CD4-positive, CD25-positive, alpha-beta regulatory T cell (primary cell): ENCODE measurements at regions not wholly inside any gene's neighbourhood (a gene's known extent, or its start where the extent isn't known, plus 50 kb on each side); places are given as distances from the start of the nearest gene placed in this dataset.

Experiments used
- ATAC-seq, 2 donors: fragments of 150-1000 bp; cut with Tn5 transposase; one replicate each; pipeline ENCODE4 v1.10.0; 2021; ENCODE audit warnings: low read depth in 2 of 2, moderate number of reproducible peaks in 2 of 2, moderate library complexity in 1 of 2
- DNase-seq, 3 donors: peaks; one replicate each; pipeline versions ENCODE4 v3.0.0 to v3.0.0-alpha.2; 2012 to 2022; ENCODE audit warnings: mixed read lengths in 1 of 3
- H3K27ac ChIP-seq: one replicate; pipeline ENCODE4 v1.7.0; 2013; ENCODE audit warnings: mild to moderate bottlenecking, low read length; ENCODE audit not compliant: insufficient read depth, poor library complexity, severe bottlenecking
- H3K27me3 ChIP-seq: one replicate; pipeline ENCODE4 v1.7.0; 2013; ENCODE audit warnings: low read length; ENCODE audit not compliant: control insufficient read depth, insufficient read depth
- H3K36me3 ChIP-seq: one replicate; pipeline ENCODE4 v1.7.0; 2013; ENCODE audit warnings: mild to moderate bottlenecking, low read length, moderate library complexity; ENCODE audit not compliant: control insufficient read depth, insufficient read depth
- H3K4me1 ChIP-seq: 2 replicates; pipeline ENCODE4 v1.7.0; 2013; ENCODE audit warnings: mild to moderate bottlenecking, low read length; ENCODE audit not compliant: insufficient read depth, control insufficient read depth, poor library complexity, severe bottlenecking
- H3K4me3 ChIP-seq: one replicate; pipeline ENCODE4 v1.7.0; 2013; ENCODE audit warnings: low read depth, mild to moderate bottlenecking, low read length, moderate library complexity
- H3K9me3 ChIP-seq, 2 experiments: 1 replicate in 1 of 2; 2 replicates in 1 of 2; pipeline ENCODE4 v1.7.0; 2013; ENCODE audit warnings: low read length in 2 of 2, mild to moderate bottlenecking in 1 of 2, moderate library complexity in 1 of 2; ENCODE audit not compliant: control insufficient read depth in 2 of 2
- H3K27ac Mint-ChIP-seq, 3 donors: one replicate each; pipeline ENCODE4 v1.8.0; 2020 to 2022; ENCODE audit warnings: mild to moderate bottlenecking in 3 of 3, mixed read lengths in 3 of 3, moderate library complexity in 2 of 3
- H3K27me3 Mint-ChIP-seq: one replicate; pipeline ENCODE4 v1.8.0; 2022; ENCODE audit warnings: mild to moderate bottlenecking, mixed read lengths
- H3K36me3 Mint-ChIP-seq: one replicate; pipeline ENCODE4 v1.8.0; 2020; ENCODE audit warnings: mixed read lengths
- H3K4me1 Mint-ChIP-seq, 4 donors: one replicate each; pipeline ENCODE4 v1.8.0; 2020 to 2022; ENCODE audit warnings: mixed read lengths in 4 of 4, mild to moderate bottlenecking in 1 of 4
- H3K4me3 Mint-ChIP-seq, 4 donors: one replicate each; pipeline ENCODE4 v1.8.0; 2020 to 2022; ENCODE audit warnings: mild to moderate bottlenecking in 4 of 4, mixed read lengths in 4 of 4, moderate library complexity in 3 of 4
- H3K9me3 Mint-ChIP-seq, 7 donors: one replicate each; pipeline ENCODE4 v1.8.0; 2020 to 2022; ENCODE audit warnings: mixed read lengths in 7 of 7, mild to moderate bottlenecking in 3 of 7, moderate library complexity in 2 of 7

DNA sequence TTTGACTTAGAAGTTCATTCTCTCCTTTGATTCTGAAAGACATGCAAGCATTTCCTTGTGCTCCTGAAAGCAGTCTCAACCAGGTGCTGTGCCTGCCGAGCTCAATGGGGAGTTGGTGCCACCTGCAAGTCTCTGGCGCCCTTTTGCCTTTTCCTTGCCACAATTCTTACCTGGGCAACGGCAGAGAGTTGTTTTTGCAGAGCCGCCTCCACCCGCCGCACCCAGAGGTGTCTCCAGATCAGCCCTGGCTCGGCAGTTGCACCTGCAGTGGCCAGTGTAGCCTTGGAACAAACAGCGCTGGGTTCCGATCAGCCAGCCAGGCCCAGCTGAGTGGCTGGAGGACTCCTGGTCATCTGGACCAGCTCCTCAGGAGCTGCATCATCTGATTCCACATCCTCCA, 262.9 kb downstream of the IRX2 start:
- Mint-ChIP-seq H3K36me3 (no peaks in the 10 kb centered on the region), H3K27me3 (no peaks in the 10 kb centered on the region), H3K9me3 (peaks cover 0 to 10% (median 0%) of the 10 kb centered on the region in 7 donors), H3K4me1 (no peaks in the 10 kb centered on the region), H3K27ac (no peak overlapping the region), H3K4me3 (no peak overlapping the region)
- H3K4me1 ChIP-seq = no peaks in the 10 kb centered on the region
- H3K36me3 ChIP-seq = no peaks in the 10 kb centered on the region
- H3K27me3 ChIP-seq = no peaks in the 10 kb centered on the region
- ATAC-seq = no peak
- no peak overlapping the region for H3K4me3 ChIP-seq
- no peak overlapping the region for H3K27ac ChIP-seq
- no peak for DNase-seq
- peaks cover 0 to 2% of the 10 kb centered on the region in 2 experiments for H3K9me3 ChIP-seq

DNA sequence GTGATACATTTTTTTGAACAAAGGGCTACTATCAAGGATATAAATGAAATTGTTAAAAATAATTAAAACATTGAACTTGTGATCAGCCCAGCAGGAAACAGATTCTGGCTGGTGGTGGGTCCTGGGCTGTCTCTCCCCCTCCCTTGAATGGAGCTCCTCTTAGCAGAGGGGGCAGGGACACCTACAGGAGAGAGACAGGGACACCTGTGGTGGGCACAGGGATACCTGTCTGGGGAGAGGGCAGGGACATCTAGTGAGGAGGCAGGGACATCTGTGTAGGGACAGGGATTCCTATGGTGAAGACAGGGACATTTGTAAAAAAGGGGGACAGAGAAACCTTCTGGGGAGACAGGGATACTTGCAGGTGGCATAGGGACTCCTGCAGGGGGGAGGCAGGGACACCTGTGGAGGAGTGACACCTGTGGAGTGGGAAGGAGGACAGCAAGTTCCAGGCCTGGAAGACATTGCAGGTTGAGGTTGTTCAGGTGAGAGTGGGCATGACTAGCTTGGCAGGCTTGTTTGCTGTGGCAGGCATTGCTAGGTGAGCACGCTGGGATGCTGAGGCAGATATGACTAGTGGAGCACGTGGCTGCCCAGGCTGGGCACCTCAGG, 264.2 kb downstream of the IRX2 start:
- Histone ChIP-seq H3K4me1 (no peaks in the 10 kb centered on the region), H3K27ac (no peak overlapping the region), H3K9me3 (peaks cover 6 to 13% of the 10 kb centered on the region in 2 experiments), H3K36me3 (no peaks in the 10 kb centered on the region), H3K27me3 (no peaks in the 10 kb centered on the region), H3K4me3 (no peak overlapping the region)
- ATAC-seq (no peak), DNase-seq (no peak)
- Mint-ChIP-seq H3K9me3 (peaks cover 0 to 13% (median 1%) of the 10 kb centered on the region in 7 donors), H3K27ac (no peak overlapping the region), H3K4me3 (no peak overlapping the region), H3K27me3 (no peaks in the 10 kb centered on the region), H3K36me3 (no peaks in the 10 kb centered on the region), H3K4me1 (no peaks in the 10 kb centered on the region)

GRCh38 chr5:2486373-2486772, 265.1 kb downstream of the IRX2 start:
- Histone ChIP-seq H3K4me3 (no peak overlapping the region), H3K27me3 (no peaks in the 10 kb centered on the region), H3K4me1 (no peaks in the 10 kb centered on the region), H3K9me3 (peaks cover 14 to 18% of the 10 kb centered on the region in 2 experiments), H3K36me3 (no peaks in the 10 kb centered on the region), H3K27ac (no peak overlapping the region)
- Mint-ChIP-seq H3K9me3 (peaks cover 0 to 18% (median 4%) of the 10 kb centered on the region in 7 donors), H3K27me3 (no peaks in the 10 kb centered on the region), H3K27ac (no peak overlapping the region), H3K36me3 (no peaks in the 10 kb centered on the region), H3K4me3 (no peak overlapping the region), H3K4me1 (no peaks in the 10 kb centered on the region)
- ATAC-seq = no peak
- no peak for DNase-seq

GRCh38 chr5:2482778-2483177, 268.7 kb downstream of the IRX2 start:
- H3K9me3 Mint-ChIP-seq = peaks cover 0 to 29% (median 6%) of the 10 kb centered on the region in 7 donors
- Histone ChIP-seq H3K27ac (no peak overlapping the region), H3K36me3 (no peaks in the 10 kb centered on the region), H3K4me1 (no peaks in the 10 kb centered on the region), H3K9me3 (peaks cover 14 to 18% of the 10 kb centered on the region in 2 experiments), H3K27me3 (no peaks in the 10 kb centered on the region), H3K4me3 (no peak overlapping the region)
- no peak overlapping the region for H3K4me3 Mint-ChIP-seq
- H3K36me3 Mint-ChIP-seq = no peaks in the 10 kb centered on the region
- no peak for ATAC-seq
- H3K4me1 Mint-ChIP-seq = no peaks in the 10 kb centered on the region
- H3K27me3 Mint-ChIP-seq = no peaks in the 10 kb centered on the region
- DNase-seq = no peak
- H3K27ac Mint-ChIP-seq = no peak overlapping the region

DNA sequence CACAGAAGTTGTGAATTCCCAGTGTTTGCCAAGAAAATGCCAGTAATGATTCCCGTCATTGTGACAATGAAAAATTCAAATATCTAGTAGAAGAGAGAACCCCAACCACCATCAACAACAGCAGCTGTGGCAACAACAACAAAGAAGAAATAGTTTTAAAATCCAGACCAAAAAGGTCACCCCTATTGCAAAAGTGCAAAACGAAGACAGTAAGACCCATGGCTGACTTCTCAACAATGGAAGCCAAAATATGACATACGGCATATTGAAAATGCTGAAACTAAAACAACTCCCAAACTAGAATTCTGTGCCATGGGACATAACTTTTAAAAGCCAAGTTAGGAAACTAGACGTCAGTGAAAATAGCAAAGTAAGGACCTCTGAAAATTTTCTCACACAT, 270.6 kb downstream of the IRX2 start:
- Histone ChIP-seq H3K27me3 (no peaks in the 10 kb centered on the region), H3K4me3 (no peak overlapping the region), H3K4me1 (no peaks in the 10 kb centered on the region), H3K9me3 (peaks cover 14 to 18% of the 10 kb centered on the region in 2 experiments), H3K36me3 (no peaks in the 10 kb centered on the region), H3K27ac (no peak overlapping the region)
- Mint-ChIP-seq H3K4me1 (no peaks in the 10 kb centered on the region), H3K9me3 (peaks cover 0 to 29% (median 6%) of the 10 kb centered on the region in 7 donors), H3K36me3 (no peaks in the 10 kb centered on the region), H3K4me3 (no peak overlapping the region), H3K27me3 (no peaks in the 10 kb centered on the region), H3K27ac (no peak overlapping the region)
- DNase-seq (no peak), ATAC-seq (no peak)

GRCh38 chr5:2475902-2476301, 275.6 kb downstream of the IRX2 start:
- Mint-ChIP-seq H3K36me3 (no peaks in the 10 kb centered on the region), H3K4me1 (no peaks in the 10 kb centered on the region), H3K4me3 (no peak overlapping the region), H3K27ac (no peak overlapping the region), H3K27me3 (no peaks in the 10 kb centered on the region), H3K9me3 (peaks cover 0 to 12% (median 3%) of the 10 kb centered on the region in 7 donors)
- no peaks in the 10 kb centered on the region for H3K36me3 ChIP-seq
- ATAC-seq (no peak), DNase-seq (no peak)
- no peak overlapping the region for H3K4me3 ChIP-seq
- H3K27me3 ChIP-seq = no peaks in the 10 kb centered on the region
- H3K27ac ChIP-seq = no peak overlapping the region
- no peaks in the 10 kb centered on the region for H3K9me3 ChIP-seq
- no peaks in the 10 kb centered on the region for H3K4me1 ChIP-seq

DNA sequence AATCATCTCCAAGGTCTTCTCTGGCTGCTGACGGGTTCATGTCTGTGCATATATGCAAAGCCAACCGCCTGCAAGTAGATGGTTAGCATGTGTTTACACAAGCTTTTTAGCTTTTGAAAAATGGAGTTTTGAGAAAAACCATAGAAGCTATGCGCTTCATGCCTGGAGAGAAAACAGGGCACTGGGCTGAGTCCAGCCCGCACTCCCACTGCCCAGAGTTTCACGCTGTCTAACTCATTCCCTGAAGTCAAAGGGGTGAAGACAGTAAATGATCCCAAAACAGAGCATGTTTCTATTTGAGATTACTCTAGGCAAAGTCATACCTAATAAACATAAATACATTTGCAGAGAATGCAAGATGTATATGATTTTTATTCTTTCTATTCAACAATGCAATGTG, 278.8 kb downstream of the IRX2 start:
- H3K4me3 Mint-ChIP-seq = no peak overlapping the region
- no peak for DNase-seq
- Histone ChIP-seq H3K27ac (no peak overlapping the region), H3K4me3 (no peak overlapping the region), H3K27me3 (no peaks in the 10 kb centered on the region), H3K9me3 (no peaks in the 10 kb centered on the region), H3K36me3 (no peaks in the 10 kb centered on the region), H3K4me1 (no peaks in the 10 kb centered on the region)
- no peak for ATAC-seq
- no peak overlapping the region for H3K27ac Mint-ChIP-seq
- H3K9me3 Mint-ChIP-seq = peaks cover 0 to 3% (median 0%) of the 10 kb centered on the region in 7 donors
- no peaks in the 10 kb centered on the region for H3K4me1 Mint-ChIP-seq
- no peaks in the 10 kb centered on the region for H3K36me3 Mint-ChIP-seq
- H3K27me3 Mint-ChIP-seq = no peaks in the 10 kb centered on the region

DNA sequence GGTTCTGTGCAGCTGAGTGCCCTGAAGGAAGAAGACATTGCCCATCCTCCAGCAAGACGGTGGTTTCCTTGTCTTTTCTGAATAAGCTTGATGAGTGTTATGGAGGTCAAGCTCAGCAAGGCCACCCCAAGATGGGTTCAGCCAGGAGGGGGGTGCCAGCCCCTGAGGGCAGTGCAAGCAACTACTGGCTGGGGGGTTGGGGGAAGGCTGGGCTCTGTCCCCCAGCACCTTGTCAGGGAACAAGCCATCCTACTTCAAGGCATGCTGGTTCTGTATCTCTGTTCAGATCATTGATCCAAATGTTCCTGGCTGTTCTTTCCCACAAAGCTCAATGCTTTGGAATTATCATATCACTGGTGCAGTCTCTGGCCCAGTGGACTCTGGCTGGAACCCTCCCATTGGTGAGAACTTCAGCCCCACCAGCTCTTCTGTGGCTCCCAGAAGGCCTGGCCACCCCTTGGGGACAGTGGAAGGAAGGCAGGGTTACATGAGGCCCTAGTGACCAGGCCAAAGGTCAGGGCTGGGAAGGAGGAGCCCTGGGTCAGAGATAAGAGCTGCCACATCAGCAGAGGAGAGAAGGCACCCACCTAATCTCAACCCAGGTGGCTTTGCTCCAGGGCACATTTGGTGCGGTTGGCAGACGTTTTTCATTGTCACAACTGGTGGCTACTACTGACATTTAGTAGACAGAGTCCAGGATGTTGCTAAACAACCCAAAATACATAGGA, 280.2 kb downstream of the IRX2 start:
- no peaks in the 10 kb centered on the region for H3K4me1 ChIP-seq
- H3K27me3 ChIP-seq = no peaks in the 10 kb centered on the region
- H3K4me1 Mint-ChIP-seq = no peaks in the 10 kb centered on the region
- H3K27ac Mint-ChIP-seq = no peak overlapping the region
- H3K27ac ChIP-seq = no peak overlapping the region
- no peak overlapping the region for H3K4me3 ChIP-seq
- no peaks in the 10 kb centered on the region for H3K9me3 ChIP-seq
- no peaks in the 10 kb centered on the region for H3K36me3 ChIP-seq
- no peak for ATAC-seq
- no peak for DNase-seq
- no peak overlapping the region for H3K4me3 Mint-ChIP-seq
- no peaks in the 10 kb centered on the region for H3K36me3 Mint-ChIP-seq
- H3K9me3 Mint-ChIP-seq = peaks cover 0 to 3% (median 0%) of the 10 kb centered on the region in 7 donors
- H3K27me3 Mint-ChIP-seq = no peaks in the 10 kb centered on the region
